Left ventricle myocardium inferior (tissue), 1 donor: ENCODE measurements at regions not wholly inside any gene's neighbourhood (a gene's known extent, or its start where the extent isn't known, plus 50 kb on each side); places are given as distances from the start of the nearest gene placed in this dataset.

Experiments used
- DNase-seq: peaks from one replicate; pipeline ENCODE4 v3.0.0-alpha.2; 2020
- H3K27ac ChIP-seq: fragments of 200-600 bp; replicated peaks from 2 replicates; pipeline ENCODE4 v1.8.0; 2021
- H3K27me3 ChIP-seq: fragments of 200-600 bp; 2 replicates; pipeline ENCODE4 v1.8.0; 2021; ENCODE audit warnings: low read depth
- H3K36me3 ChIP-seq: fragments of 200-600 bp; 2 replicates; pipeline ENCODE4 v1.8.0; 2021
- H3K4me1 ChIP-seq: fragments of 200-600 bp; 2 replicates; pipeline ENCODE4 v1.8.0; 2021
- H3K4me3 ChIP-seq: fragments of 200-600 bp; 2 replicates; pipeline ENCODE4 v1.8.0; 2021; ENCODE audit warnings: mild to moderate bottlenecking, moderate library complexity
- H3K9me3 ChIP-seq: fragments of 200-600 bp; replicated peaks from 2 replicates; pipeline ENCODE4 v1.8.0; 2021
- intact Hi-C: fragments of 100-400 bp; cut with micrococcal nuclease; formaldehyde crosslinking; loops from one replicate; pipeline ENCODE4 v1.11.0; 2022
- TF ChIP-seq, protein P1 (sequence below): fragments of 200-600 bp; IDR thresholded peaks from 2 replicates; pipeline ENCODE4 v1.8.0; 2021; ENCODE audit warnings: antibody characterized with exemption, mild to moderate bottlenecking, borderline replicate concordance
- donor health status: DM: no; HTN: yes; CAD: no; lungs with severe emphysema.

DNA sequence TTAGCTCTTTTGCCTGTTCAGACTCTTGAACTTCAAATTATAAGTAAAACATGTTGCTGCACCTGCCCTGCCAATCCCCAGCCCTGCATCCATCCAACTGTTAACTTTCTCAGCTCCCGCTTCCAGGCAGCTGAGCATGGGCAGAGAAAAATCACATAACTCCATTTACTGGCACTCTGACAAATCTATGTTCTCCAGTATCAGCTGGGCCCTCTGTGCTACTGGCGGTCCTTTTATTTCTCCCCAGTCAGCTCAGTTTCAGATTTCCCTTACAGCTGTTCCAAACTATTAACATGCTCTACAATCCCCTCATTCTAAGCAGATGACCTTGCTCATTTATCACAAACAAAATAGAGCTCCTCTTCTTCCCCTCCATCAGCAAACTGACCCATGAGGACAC, 240.4 kb upstream of the TET2 start:
- no peaks in the 10 kb centered on the region for H3K4me1 ChIP-seq
- H3K4me3 ChIP-seq, result no peak overlapping the region
- DNase-seq, result no peak
- no peaks in the 10 kb centered on the region for H3K9me3 ChIP-seq
- H3K27ac ChIP-seq, result no peak overlapping the region
- H3K36me3 ChIP-seq, result no peaks in the 10 kb centered on the region
- no peaks in the 10 kb centered on the region for H3K27me3 ChIP-seq
- TF ChIP-seq, protein P1, sequence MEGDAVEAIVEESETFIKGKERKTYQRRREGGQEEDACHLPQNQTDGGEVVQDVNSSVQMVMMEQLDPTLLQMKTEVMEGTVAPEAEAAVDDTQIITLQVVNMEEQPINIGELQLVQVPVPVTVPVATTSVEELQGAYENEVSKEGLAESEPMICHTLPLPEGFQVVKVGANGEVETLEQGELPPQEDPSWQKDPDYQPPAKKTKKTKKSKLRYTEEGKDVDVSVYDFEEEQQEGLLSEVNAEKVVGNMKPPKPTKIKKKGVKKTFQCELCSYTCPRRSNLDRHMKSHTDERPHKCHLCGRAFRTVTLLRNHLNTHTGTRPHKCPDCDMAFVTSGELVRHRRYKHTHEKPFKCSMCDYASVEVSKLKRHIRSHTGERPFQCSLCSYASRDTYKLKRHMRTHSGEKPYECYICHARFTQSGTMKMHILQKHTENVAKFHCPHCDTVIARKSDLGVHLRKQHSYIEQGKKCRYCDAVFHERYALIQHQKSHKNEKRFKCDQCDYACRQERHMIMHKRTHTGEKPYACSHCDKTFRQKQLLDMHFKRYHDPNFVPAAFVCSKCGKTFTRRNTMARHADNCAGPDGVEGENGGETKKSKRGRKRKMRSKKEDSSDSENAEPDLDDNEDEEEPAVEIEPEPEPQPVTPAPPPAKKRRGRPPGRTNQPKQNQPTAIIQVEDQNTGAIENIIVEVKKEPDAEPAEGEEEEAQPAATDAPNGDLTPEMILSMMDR, result no peak
- intact Hi-C loops, result no loop called here

DNA sequence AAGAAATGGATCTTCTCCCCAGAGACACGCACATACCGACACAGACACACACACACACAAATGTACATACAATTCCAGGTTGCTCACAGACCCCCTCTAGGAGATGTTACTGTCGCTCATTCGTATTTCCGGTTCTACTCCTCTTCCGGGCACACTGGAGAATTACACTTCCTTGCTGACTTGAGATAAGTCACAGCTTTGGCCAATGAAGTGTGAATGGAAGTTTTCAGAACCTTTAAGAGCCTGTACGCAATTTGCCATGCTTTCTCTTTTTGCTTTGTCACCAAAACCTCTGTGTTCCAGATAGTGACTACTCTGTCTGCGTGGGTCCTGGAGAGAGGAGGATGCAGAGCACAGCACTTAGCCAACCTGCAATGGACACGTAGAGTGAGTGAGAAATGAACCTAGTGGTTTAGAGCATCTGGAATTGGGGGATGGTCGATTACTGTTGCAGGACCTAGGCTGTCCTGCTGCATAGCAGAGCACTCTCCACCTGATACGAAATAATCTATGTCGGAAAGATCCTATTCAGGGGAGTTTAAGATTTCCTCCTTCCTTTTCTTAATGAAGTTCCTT, 239.5 kb upstream of the TET2 start:
- Histone ChIP-seq H3K27ac (no peak overlapping the region), H3K9me3 (no peaks in the 10 kb centered on the region), H3K27me3 (no peaks in the 10 kb centered on the region), H3K4me1 (no peaks in the 10 kb centered on the region), H3K36me3 (no peaks in the 10 kb centered on the region), H3K4me3 (no peak overlapping the region)
- intact Hi-C loops, result no loop called here
- DNase-seq, result no peak
- TF ChIP-seq, protein P1, result no peak

DNA sequence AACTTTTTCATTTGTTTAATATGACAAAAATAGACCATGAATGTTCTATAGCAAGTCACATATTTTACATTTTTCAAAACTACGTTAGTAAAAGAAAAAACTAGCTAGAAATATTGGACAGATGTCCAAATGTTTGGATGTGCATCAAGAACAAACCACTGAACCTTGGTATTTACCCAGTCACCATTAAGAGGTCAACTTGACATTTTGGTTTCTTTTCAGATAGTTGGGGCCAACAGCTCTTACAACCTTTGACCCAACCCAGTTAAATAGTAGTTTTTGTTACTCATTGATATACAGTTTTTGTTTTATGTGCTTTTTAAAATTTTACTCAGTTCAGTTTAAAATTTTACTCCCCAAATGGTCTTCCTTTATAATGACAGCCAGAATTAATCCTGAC, 238.7 kb upstream of the TET2 start:
- Histone ChIP-seq H3K27me3 (no peaks in the 10 kb centered on the region), H3K4me1 (no peaks in the 10 kb centered on the region), H3K27ac (no peak overlapping the region), H3K4me3 (no peak overlapping the region), H3K9me3 (no peaks in the 10 kb centered on the region), H3K36me3 (no peaks in the 10 kb centered on the region)
- TF ChIP-seq, protein P1, result no peak
- DNase-seq, result no peak
- intact Hi-C loops, result no loop called here

DNA sequence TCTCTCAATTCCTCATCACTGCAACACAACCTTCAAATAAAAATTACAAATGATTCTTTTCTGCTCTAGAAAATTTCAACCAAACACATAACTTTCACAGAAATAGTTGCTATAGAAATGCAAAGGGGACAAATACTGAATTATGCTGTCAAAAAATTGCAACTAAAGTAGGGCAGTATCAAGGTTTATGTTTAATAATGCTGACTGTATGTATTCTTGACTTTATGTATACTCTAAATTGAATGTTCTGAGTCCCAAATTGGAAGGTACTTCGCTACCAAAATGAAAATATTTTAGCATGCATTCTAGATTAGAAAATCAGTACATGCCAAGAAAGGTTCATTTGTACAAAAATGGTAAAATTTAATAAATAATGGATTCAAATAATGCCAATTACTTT, 237.3 kb upstream of the TET2 start:
- H3K27ac ChIP-seq, result no peak overlapping the region
- H3K4me3 ChIP-seq, result no peak overlapping the region
- intact Hi-C loops, result no loop called here
- no peaks in the 10 kb centered on the region for H3K36me3 ChIP-seq
- TF ChIP-seq, protein P1, result no peak
- no peaks in the 10 kb centered on the region for H3K9me3 ChIP-seq
- H3K27me3 ChIP-seq, result no peaks in the 10 kb centered on the region
- no peak for DNase-seq
- H3K4me1 ChIP-seq, result no peaks in the 10 kb centered on the region

DNA sequence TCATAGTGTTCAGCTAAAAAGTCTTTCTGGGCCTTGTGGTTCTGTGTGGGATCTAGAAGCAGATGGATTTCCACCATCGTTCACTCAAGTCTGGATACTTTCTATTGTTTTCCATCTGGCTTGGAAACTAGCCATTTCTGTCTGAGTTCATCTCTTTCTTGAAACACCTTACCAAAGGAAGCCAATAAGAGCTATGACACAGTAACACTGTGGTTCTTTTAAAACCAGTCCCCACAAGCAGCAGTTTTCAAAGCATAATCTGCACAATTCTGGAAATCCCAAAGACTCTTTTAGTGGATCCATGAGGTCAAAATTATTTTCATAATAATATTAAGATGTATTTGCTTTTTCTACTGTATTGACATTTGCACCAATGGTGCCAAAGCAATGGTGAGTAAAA, 234.2 kb upstream of the TET2 start:
- Histone ChIP-seq H3K36me3 (no peaks in the 10 kb centered on the region), H3K4me3 (no peak overlapping the region), H3K27me3 (no peaks in the 10 kb centered on the region), H3K9me3 (no peaks in the 10 kb centered on the region), H3K27ac (no peak overlapping the region), H3K4me1 (no peaks in the 10 kb centered on the region)
- intact Hi-C loops, result no loop called here
- TF ChIP-seq, protein P1, result no peak
- no peak for DNase-seq
